Tibial nerve (tissue), 3 donors: ENCODE measurements at regions not wholly inside any gene's neighbourhood (a gene's known extent, or its start where the extent isn't known, plus 50 kb on each side); places are given as distances from the start of the nearest gene placed in this dataset.

ENCODE experiments used
- POLR2A ChIP-seq, 2 donors: fragments of 450-650 bp; IDR thresholded peaks; one replicate each; pipeline ENCODE4 v1.6.1; 2017; ENCODE audit warnings: antibody characterized with exemption in 2 of 2, mild to moderate bottlenecking in 2 of 2, moderate library complexity in 2 of 2
- TF ChIP-seq, protein P1 (sequence below), 5 experiments: fragments of 200-600 bp in 3 of 5; fragments of 450-650 bp in 2 of 5; sonication (generic) in 3 of 5; IDR thresholded peaks; one replicate each; pipeline ENCODE4 v1.5.1; 2016 to 2019; ENCODE audit warnings: antibody characterized with exemption in 5 of 5, mild to moderate bottlenecking in 3 of 5, moderate library complexity in 2 of 5

- TF ChIP-seq, protein P1, sequence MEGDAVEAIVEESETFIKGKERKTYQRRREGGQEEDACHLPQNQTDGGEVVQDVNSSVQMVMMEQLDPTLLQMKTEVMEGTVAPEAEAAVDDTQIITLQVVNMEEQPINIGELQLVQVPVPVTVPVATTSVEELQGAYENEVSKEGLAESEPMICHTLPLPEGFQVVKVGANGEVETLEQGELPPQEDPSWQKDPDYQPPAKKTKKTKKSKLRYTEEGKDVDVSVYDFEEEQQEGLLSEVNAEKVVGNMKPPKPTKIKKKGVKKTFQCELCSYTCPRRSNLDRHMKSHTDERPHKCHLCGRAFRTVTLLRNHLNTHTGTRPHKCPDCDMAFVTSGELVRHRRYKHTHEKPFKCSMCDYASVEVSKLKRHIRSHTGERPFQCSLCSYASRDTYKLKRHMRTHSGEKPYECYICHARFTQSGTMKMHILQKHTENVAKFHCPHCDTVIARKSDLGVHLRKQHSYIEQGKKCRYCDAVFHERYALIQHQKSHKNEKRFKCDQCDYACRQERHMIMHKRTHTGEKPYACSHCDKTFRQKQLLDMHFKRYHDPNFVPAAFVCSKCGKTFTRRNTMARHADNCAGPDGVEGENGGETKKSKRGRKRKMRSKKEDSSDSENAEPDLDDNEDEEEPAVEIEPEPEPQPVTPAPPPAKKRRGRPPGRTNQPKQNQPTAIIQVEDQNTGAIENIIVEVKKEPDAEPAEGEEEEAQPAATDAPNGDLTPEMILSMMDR (IDR thresholded peaks at IDR 0.05): no peak
- no peak for TF ChIP-seq POLR2A (IDR thresholded peaks at IDR 0.05)
Observed at GRCh38 chr1:164086832-164087231, 472.2 kb upstream of the PBX1 start.
